Neural progenitor cell (in vitro differentiated cells): ENCODE measurements at regions not wholly inside any gene's neighbourhood (a gene's known extent, or its start where the extent isn't known, plus 50 kb on each side); places are given as distances from the start of the nearest gene placed in this dataset.

ENCODE experiments used
- DNase-seq: peaks from one replicate; pipeline ENCODE4 v3.0.0-alpha.2; 2016; ENCODE audit warnings: low spot score
- H2AFZ ChIP-seq: fragments of 200-600 bp; sonication (generic); replicated peaks from 2 replicates; pipeline ENCODE4 v1.6.1; 2016; ENCODE audit warnings: antibody characterized with exemption
- H3F3A ChIP-seq: fragments of 200-600 bp; sonication (generic); 2 replicates; pipeline ENCODE4 v1.6.1; 2016; ENCODE audit warnings: antibody characterized with exemption, low read depth
- H3K27ac ChIP-seq: fragments of 200-600 bp; sonication (generic); 2 replicates; pipeline ENCODE4 v1.5.1; 2016; ENCODE audit warnings: mild to moderate bottlenecking
- H3K27me3 ChIP-seq: fragments of 200-600 bp; sonication (generic); 2 replicates; pipeline ENCODE4 v1.6.1; 2016; ENCODE audit warnings: mild to moderate bottlenecking, moderate library complexity
- H3K36me3 ChIP-seq: fragments of 200-600 bp; sonication (generic); 2 replicates; pipeline ENCODE4 v1.5.1; 2016
- H3K4me1 ChIP-seq: fragments of 200-600 bp; sonication (generic); 2 replicates; pipeline ENCODE4 v1.6.1; 2016; ENCODE audit warnings: mixed run types
- H3K4me2 ChIP-seq: fragments of 200-600 bp; sonication (generic); 2 replicates; pipeline ENCODE4 v1.6.1; 2016
- H3K4me3 ChIP-seq: fragments of 200-600 bp; sonication (generic); 2 replicates; pipeline ENCODE4 v1.5.1; 2016
- H3K79me2 ChIP-seq: fragments of 200-600 bp; sonication (generic); 2 replicates; pipeline ENCODE4 v1.6.1; 2016; ENCODE audit warnings: low read depth
- H3K9ac ChIP-seq: fragments of 200-600 bp; sonication (generic); 2 replicates; pipeline ENCODE4 v1.6.1; 2016
- H3K9me3 ChIP-seq: fragments of 200-600 bp; sonication (generic); 2 replicates; pipeline ENCODE4 v1.5.1; 2016; ENCODE audit warnings: low read depth
- H4K20me1 ChIP-seq: fragments of 200-600 bp; sonication (generic); 2 replicates; pipeline ENCODE4 v1.6.1; 2016; ENCODE audit warnings: low read depth
- H3K27ac Mint-ChIP-seq: 3 replicates; pipeline ENCODE4 v1.8.0; 2021; ENCODE audit warnings: mixed read lengths
- H3K27me3 Mint-ChIP-seq: 2 replicates; pipeline ENCODE4 v1.8.0; 2022; ENCODE audit warnings: low read depth, mild to moderate bottlenecking, inconsistent platforms, moderate library complexity, mixed read lengths; ENCODE audit not compliant: insufficient read depth
- H3K36me3 Mint-ChIP-seq: 3 replicates; pipeline ENCODE4 v1.8.0; 2021; ENCODE audit warnings: mixed read lengths
- H3K4me1 Mint-ChIP-seq: 3 replicates; pipeline ENCODE4 v1.8.0; 2021; ENCODE audit warnings: mixed read lengths
- H3K4me3 Mint-ChIP-seq: 3 replicates; pipeline ENCODE4 v1.8.0; 2021; ENCODE audit warnings: mild to moderate bottlenecking, moderate library complexity, mixed read lengths
- H3K9me3 Mint-ChIP-seq: 3 replicates; pipeline ENCODE4 v1.8.0; 2020; ENCODE audit warnings: mixed read lengths
- CTCF ChIP-seq: fragments of 200-600 bp; sonication (generic); IDR thresholded peaks from 2 replicates; pipeline ENCODE4 v1.5.1; 2017; ENCODE audit warnings: antibody characterized with exemption, mild to moderate bottlenecking
- EZH2 ChIP-seq: fragments of 200-600 bp; sonication (generic); IDR thresholded peaks from 2 replicates; pipeline ENCODE4 v1.6.1; 2017; ENCODE audit warnings: antibody characterized with exemption, mild to moderate bottlenecking, moderate library complexity
- EZH2phosphoT487 ChIP-seq: fragments of 200-600 bp; sonication (generic); IDR thresholded peaks from 2 replicates; pipeline ENCODE4 v1.6.1; 2017; ENCODE audit warnings: antibody characterized with exemption

- Mint-ChIP-seq H3K4me3 (no peak overlapping the region), H3K9me3 (peaks cover 8% of the 10 kb centered on the region), H3K27me3 (no peaks in the 10 kb centered on the region), H3K27ac (no peak overlapping the region), H3K36me3 (no peaks in the 10 kb centered on the region), H3K4me1 (no peaks in the 10 kb centered on the region)
- no peaks in the 10 kb centered on the region for H3K9me3 ChIP-seq
- no peaks in the 10 kb centered on the region for H3F3A ChIP-seq
- H3K4me1 ChIP-seq: no peaks in the 10 kb centered on the region
- H3K4me3 ChIP-seq: no peak overlapping the region
- no peak overlapping the region for H3K27ac ChIP-seq
- H2AFZ ChIP-seq: no peak overlapping the region
- H3K36me3 ChIP-seq: no peaks in the 10 kb centered on the region
- H3K9ac ChIP-seq: no peak overlapping the region
- H3K27me3 ChIP-seq: no peaks in the 10 kb centered on the region
- H3K4me2 ChIP-seq: no peak overlapping the region
- TF ChIP-seq CTCF (no peak), EZH2 (no peak), EZH2phosphoT487 (no peak)
- DNase-seq: no peak
- no peaks in the 10 kb centered on the region for H4K20me1 ChIP-seq
- no peaks in the 10 kb centered on the region for H3K79me2 ChIP-seq
These were observed 440.9 kb downstream of the CNTN6 start for GRCh38 chr3:1533763-1534162.

- no peak overlapping the region for H3K27ac Mint-ChIP-seq
These were observed 441.4 kb downstream of the CNTN6 start for GRCh38 chr3:1534252-1534651.

GRCh38 chr3:1535361-1535760, 442.5 kb downstream of the CNTN6 start:
- no peak overlapping the region for H3K4me2 ChIP-seq
- H3K27me3 ChIP-seq: no peaks in the 10 kb centered on the region
- H3K36me3 Mint-ChIP-seq: no peaks in the 10 kb centered on the region
- TF ChIP-seq EZH2phosphoT487 (no peak), EZH2 (no peak), CTCF (no peak)
- H3K9me3 Mint-ChIP-seq: peaks cover 8% of the 10 kb centered on the region
- no peaks in the 10 kb centered on the region for H3K36me3 ChIP-seq
- H3K4me1 ChIP-seq: no peaks in the 10 kb centered on the region
- no peaks in the 10 kb centered on the region for H3F3A ChIP-seq
- no peak overlapping the region for H3K4me3 Mint-ChIP-seq
- no peaks in the 10 kb centered on the region for H3K79me2 ChIP-seq
- H4K20me1 ChIP-seq: no peaks in the 10 kb centered on the region
- H3K27ac Mint-ChIP-seq: no peak overlapping the region
- no peaks in the 10 kb centered on the region for H3K9me3 ChIP-seq
- H3K27me3 Mint-ChIP-seq: no peaks in the 10 kb centered on the region
- no peak overlapping the region for H3K9ac ChIP-seq
- no peak overlapping the region for H2AFZ ChIP-seq
- H3K4me1 Mint-ChIP-seq: no peaks in the 10 kb centered on the region
- H3K27ac ChIP-seq: no peak overlapping the region
- DNase-seq: no peak
- H3K4me3 ChIP-seq: no peak overlapping the region

More at GRCh38 chr3:1534252-1534651, 441.4 kb downstream of the CNTN6 start:
- Histone ChIP-seq H3K27me3 (no peaks in the 10 kb centered on the region), H3F3A (no peaks in the 10 kb centered on the region), H2AFZ (no peak overlapping the region), H3K9ac (no peak overlapping the region), H3K36me3 (no peaks in the 10 kb centered on the region), H3K79me2 (no peaks in the 10 kb centered on the region), H4K20me1 (no peaks in the 10 kb centered on the region), H3K4me1 (no peaks in the 10 kb centered on the region), H3K4me3 (no peak overlapping the region), H3K4me2 (no peak overlapping the region), H3K9me3 (no peaks in the 10 kb centered on the region), H3K27ac (no peak overlapping the region)
- Mint-ChIP-seq H3K9me3 (peaks cover 8% of the 10 kb centered on the region), H3K4me3 (no peak overlapping the region), H3K36me3 (no peaks in the 10 kb centered on the region), H3K27me3 (no peaks in the 10 kb centered on the region), H3K4me1 (no peaks in the 10 kb centered on the region)
- no peak for DNase-seq
- TF ChIP-seq CTCF (no peak), EZH2phosphoT487 (no peak), EZH2 (no peak)
